GM21367 (cell line): ENCODE measurements at regions not wholly inside any gene's neighbourhood (a gene's known extent, or its start where the extent isn't known, plus 50 kb on each side); places are given as distances from the start of the nearest gene placed in this dataset.

Source experiments
- ATAC-seq: cut with Tn5 transposase; IDR thresholded peaks from one replicate; pipeline ENCODE4 v1.9.1; 2021; ENCODE audit not compliant: unreplicated experiment

- ATAC-seq: no peak
Measured at GRCh38 chr9:107989099-107989498, 499.5 kb upstream of the KLF4 start.

GRCh38 chr9:107984956-107985355 is 495.4 kb upstream of the KLF4 start:
- no peak for ATAC-seq

GRCh38 chr9:107983762-107984161 is 494.2 kb upstream of the KLF4 start:
- no peak for ATAC-seq

- ATAC-seq: no peak
Measured at GRCh38 chr9:107983181-107983603, 493.6 kb upstream of the KLF4 start.

- no peak for ATAC-seq
Measured at GRCh38 chr9:107982745-107983144, 493.2 kb upstream of the KLF4 start.

- ATAC-seq: no peak
Measured at GRCh38 chr9:107982001-107982400, 492.4 kb upstream of the KLF4 start.

- no peak for ATAC-seq
Measured at GRCh38 chr9:107980984-107981383, 491.4 kb upstream of the KLF4 start.

GRCh38 chr9:107976767-107977166 is 487.2 kb upstream of the KLF4 start:
- no peak for ATAC-seq

GRCh38 chr9:107975426-107976010 is 485.9 kb upstream of the KLF4 start:
- no peak for ATAC-seq

- no peak for ATAC-seq
Measured at GRCh38 chr9:107973451-107973850, 483.9 kb upstream of the KLF4 start.

GRCh38 chr9:107972346-107972745 is 482.8 kb upstream of the KLF4 start:
- ATAC-seq: no peak

GRCh38 chr9:107971241-107971640 is 481.7 kb upstream of the KLF4 start:
- ATAC-seq: no peak

GRCh38 chr9:107970726-107971125 is 481.2 kb upstream of the KLF4 start:
- no peak for ATAC-seq

- no peak for ATAC-seq
Measured at GRCh38 chr9:107969727-107970126, 480.2 kb upstream of the KLF4 start.

GRCh38 chr9:107969141-107969540 is 479.6 kb upstream of the KLF4 start:
- ATAC-seq: no peak

GRCh38 chr9:107963246-107963645 is 473.7 kb upstream of the KLF4 start:
- no peak for ATAC-seq

- ATAC-seq: no peak
Measured at GRCh38 chr9:107960916-107961315, 471.3 kb upstream of the KLF4 start.

- no peak for ATAC-seq
Measured at GRCh38 chr9:107954312-107954711, 464.7 kb upstream of the KLF4 start.

- ATAC-seq: no peak
Measured at GRCh38 chr9:107953556-107954125, 464.1 kb upstream of the KLF4 start.

GRCh38 chr9:107952773-107953172 is 463.2 kb upstream of the KLF4 start:
- ATAC-seq: no peak

- no peak for ATAC-seq
Measured at GRCh38 chr9:107951511-107951910, 461.9 kb upstream of the KLF4 start.

- ATAC-seq: no peak
Measured at GRCh38 chr9:107949061-107949460, 459.5 kb upstream of the KLF4 start.

- ATAC-seq: no peak
Measured at GRCh38 chr9:107948601-107949000, 459.0 kb upstream of the KLF4 start.
